Progenitor cell of endocrine pancreas (in vitro differentiated cells): ENCODE measurements at regions not wholly inside any gene's neighbourhood (a gene's known extent, or its start where the extent isn't known, plus 50 kb on each side); places are given as distances from the start of the nearest gene placed in this dataset.

Experiments
- DNase-seq: peaks from one replicate; pipeline ENCODE4 v3.0.0; 2021; ENCODE audit warnings: low spot score; ENCODE audit not compliant: unreplicated experiment
- H3K27ac Mint-ChIP-seq: 2 replicates; pipeline ENCODE4 v1.8.0; 2021; ENCODE audit warnings: mild to moderate bottlenecking, moderate library complexity, mixed read lengths
- H3K27me3 Mint-ChIP-seq: 2 replicates; pipeline ENCODE4 v1.8.0; 2021; ENCODE audit warnings: mixed read lengths
- H3K36me3 Mint-ChIP-seq: 2 replicates; pipeline ENCODE4 v1.8.0; 2022; ENCODE audit warnings: mixed read lengths; ENCODE audit not compliant: insufficient read depth
- H3K4me1 Mint-ChIP-seq: 2 replicates; pipeline ENCODE4 v1.8.0; 2021; ENCODE audit warnings: low read depth, mixed read lengths
- H3K4me3 Mint-ChIP-seq: 2 replicates; pipeline ENCODE4 v1.8.0; 2021; ENCODE audit warnings: low read depth, mild to moderate bottlenecking, moderate library complexity, mixed read lengths
- H3K9me3 Mint-ChIP-seq: 2 replicates; pipeline ENCODE4 v1.8.0; 2021; ENCODE audit warnings: low read depth, mixed read lengths
- CTCF ChIP-seq: fragments of 200-600 bp; sonication (generic); IDR thresholded peaks from one replicate; pipeline ENCODE4 v1.5.0; 2021; ENCODE audit warnings: antibody characterized with exemption, mild to moderate bottlenecking; ENCODE audit not compliant: unreplicated experiment

GRCh38 chr5:57346328-57346727, 136.3 kb downstream of the ACTBL2 start:
- H3K27ac Mint-ChIP-seq = no peak overlapping the region
- no peak overlapping the region for H3K4me3 Mint-ChIP-seq
- no peak for TF ChIP-seq CTCF
- no peak for DNase-seq
- H3K4me1 Mint-ChIP-seq = peaks cover 6% of the 10 kb centered on the region
- H3K9me3 Mint-ChIP-seq = no peaks in the 10 kb centered on the region
- no peaks in the 10 kb centered on the region for H3K27me3 Mint-ChIP-seq
- no peaks in the 10 kb centered on the region for H3K36me3 Mint-ChIP-seq

- H3K27ac Mint-ChIP-seq = no peak overlapping the region
- no peak for DNase-seq
- no peak for TF ChIP-seq CTCF
- H3K4me1 Mint-ChIP-seq = peaks cover 7% of the 10 kb centered on the region
- H3K9me3 Mint-ChIP-seq = no peaks in the 10 kb centered on the region
- no peaks in the 10 kb centered on the region for H3K27me3 Mint-ChIP-seq
- no peaks in the 10 kb centered on the region for H3K36me3 Mint-ChIP-seq
- H3K4me3 Mint-ChIP-seq = no peak overlapping the region
Measured at GRCh38 chr5:57341380-57341979, 141.1 kb downstream of the ACTBL2 start.

GRCh38 chr5:57340681-57341080, 141.9 kb downstream of the ACTBL2 start:
- no peak for DNase-seq
- no peaks in the 10 kb centered on the region for H3K36me3 Mint-ChIP-seq
- H3K4me1 Mint-ChIP-seq = peaks cover 7% of the 10 kb centered on the region
- no peaks in the 10 kb centered on the region for H3K9me3 Mint-ChIP-seq
- no peaks in the 10 kb centered on the region for H3K27me3 Mint-ChIP-seq
- no peak overlapping the region for H3K4me3 Mint-ChIP-seq
- no peak for TF ChIP-seq CTCF
- H3K27ac Mint-ChIP-seq = no peak overlapping the region

GRCh38 chr5:57339521-57339920, 143.1 kb downstream of the ACTBL2 start:
- Mint-ChIP-seq H3K36me3 (no peaks in the 10 kb centered on the region), H3K4me3 (no peak overlapping the region), H3K9me3 (no peaks in the 10 kb centered on the region), H3K27ac (no peak overlapping the region), H3K27me3 (no peaks in the 10 kb centered on the region), H3K4me1 (peaks cover 7% of the 10 kb centered on the region)
- no peak for DNase-seq
- TF ChIP-seq CTCF = no peak

GRCh38 chr5:57338868-57339340, 143.7 kb downstream of the ACTBL2 start:
- H3K27ac Mint-ChIP-seq = no peak overlapping the region
- TF ChIP-seq CTCF = no peak
- DNase-seq = no peak
- peaks cover 7% of the 10 kb centered on the region for H3K4me1 Mint-ChIP-seq
- H3K36me3 Mint-ChIP-seq = no peaks in the 10 kb centered on the region
- H3K4me3 Mint-ChIP-seq = no peak overlapping the region
- H3K27me3 Mint-ChIP-seq = no peaks in the 10 kb centered on the region
- no peaks in the 10 kb centered on the region for H3K9me3 Mint-ChIP-seq
